PC-9 (cell line): ENCODE measurements at regions not wholly inside any gene's neighbourhood (a gene's known extent, or its start where the extent isn't known, plus 50 kb on each side); places are given as distances from the start of the nearest gene placed in this dataset.

Experiments used
- BruUV-seq: library from RNA; stranded (reverse); fragments of 400-500 nt; replicated peaks from 2 replicates; lab custom pipeline; 2021; lab: Mats Ljungman, UMichigan
- CTCF ChIA-PET: fragments of 300-600 bp; sonication (Branson Sonifier 250); formaldehyde crosslinking; loops from one replicate; lab custom pipeline; 2022; ENCODE audit warnings: antibody characterized with exemption; lab: Charles Lee
- POLR2A ChIA-PET: fragments of 300-600 bp; sonication (Branson Sonifier 250); formaldehyde crosslinking; loops from one replicate; lab custom pipeline; 2022; ENCODE audit warnings: antibody characterized with exemption; ENCODE audit not compliant: unreplicated experiment; lab: Charles Lee
- DNase-seq, 2 experiments: peaks; one replicate each; pipeline versions ENCODE4 v3.0.0 to v3.0.0-alpha.2; 2015 to 2022; ENCODE audit warnings: mixed read lengths in 1 of 2
- H2AFZ ChIP-seq: fragments of 200-600 bp; sonication (generic); 2 replicates; pipeline ENCODE4 v1.8.1; 2017; ENCODE audit warnings: antibody characterized with exemption
- H3F3A ChIP-seq: fragments of 200-600 bp; sonication (generic); 2 replicates; pipeline ENCODE4 v1.8.1; 2017; ENCODE audit warnings: antibody characterized with exemption, mild to moderate bottlenecking, low read depth; ENCODE audit not compliant: insufficient read depth
- H3K27ac ChIP-seq: fragments of 200-600 bp; sonication (generic); 2 replicates; pipeline ENCODE4 v1.6.1; 2016; ENCODE audit warnings: mixed run types
- H3K27me3 ChIP-seq: fragments of 200-600 bp; sonication (generic); 2 replicates; pipeline ENCODE4 v1.6.1; 2016; ENCODE audit warnings: low read depth, mixed run types; ENCODE audit not compliant: insufficient read depth
- H3K36me3 ChIP-seq: fragments of 200-600 bp; sonication (generic); 2 replicates; pipeline ENCODE4 v1.6.1; 2016; ENCODE audit warnings: low read depth, mixed run types
- H3K4me1 ChIP-seq: fragments of 200-600 bp; sonication (generic); replicated peaks from 2 replicates; pipeline ENCODE4 v1.6.1; 2016; ENCODE audit warnings: mixed run types; ENCODE audit not compliant: insufficient read depth
- H3K4me2 ChIP-seq: fragments of 200-600 bp; sonication (generic); 2 replicates; pipeline ENCODE4 v1.6.1; 2017; ENCODE audit warnings: mixed run types
- H3K4me3 ChIP-seq: fragments of 200-600 bp; sonication (generic); 2 replicates; pipeline ENCODE4 v1.6.1; 2016; ENCODE audit warnings: mixed run types
- H3K79me2 ChIP-seq: fragments of 200-600 bp; sonication (generic); 2 replicates; pipeline ENCODE4 v1.6.1; 2017; ENCODE audit warnings: low read depth, mixed run types
- H3K9me2 ChIP-seq: fragments of 200-600 bp; sonication (generic); 2 replicates; pipeline ENCODE4 v1.8.1; 2017; ENCODE audit warnings: mild to moderate bottlenecking; ENCODE audit not compliant: insufficient read depth
- H3K9me3 ChIP-seq: fragments of 200-600 bp; sonication (generic); 2 replicates; pipeline ENCODE4 v1.8.1; 2016; ENCODE audit warnings: low read depth; ENCODE audit not compliant: insufficient read depth
- H4K20me1 ChIP-seq: fragments of 200-600 bp; sonication (generic); 2 replicates; pipeline ENCODE4 v1.8.1; 2017; ENCODE audit not compliant: insufficient read depth
- EZH2 ChIP-seq: fragments of 200-600 bp; sonication (generic); IDR thresholded peaks from 2 replicates; pipeline ENCODE4 v1.8.0; 2017; ENCODE audit warnings: antibody characterized with exemption, low read depth
- intact Hi-C: fragments of 100-400 bp; cut with micrococcal nuclease; formaldehyde crosslinking; loops from one replicate; pipeline ENCODE4 v1.10.0; 2022; ENCODE audit not compliant: unreplicated experiment
- TF ChIP-seq, protein P1 (sequence below): fragments of 200-600 bp; sonication (generic); conservative IDR thresholded peaks from 2 replicates; pipeline ENCODE4 v1.6.1; 2017; ENCODE audit warnings: mixed run types, antibody characterized with exemption, mild to moderate bottlenecking, moderate library complexity

DNA sequence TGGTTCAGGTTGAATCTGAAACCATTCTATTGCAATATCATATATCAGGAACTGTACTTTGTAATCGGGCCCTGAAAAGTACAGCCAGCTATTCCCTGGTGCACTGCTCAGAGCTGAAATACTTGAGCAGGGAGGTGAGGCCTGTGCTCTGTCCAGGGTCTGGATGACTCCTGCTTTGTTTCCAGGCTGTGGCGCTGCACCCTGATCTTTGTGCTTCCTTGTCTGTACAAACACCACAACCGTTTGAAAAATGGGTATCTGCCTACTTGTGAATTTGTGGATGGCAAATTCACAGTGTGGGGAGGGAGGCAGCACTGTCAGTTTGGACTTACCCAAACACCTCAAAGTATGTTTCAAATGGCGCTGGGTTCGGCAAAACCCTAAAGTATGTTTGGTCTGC, 155.4 kb upstream of the FAR2 start:
- Histone ChIP-seq H3K36me3 (no peaks in the 10 kb centered on the region), H3K4me1 (no peaks in the 10 kb centered on the region), H3K27me3 (no peaks in the 10 kb centered on the region), H3K4me2 (no peak overlapping the region), H3K79me2 (no peaks in the 10 kb centered on the region), H3K27ac (no peak overlapping the region), H3K9me2 (no peaks in the 10 kb centered on the region), H2AFZ (no peak overlapping the region), H3K9me3 (no peaks in the 10 kb centered on the region), H3K4me3 (no peak overlapping the region), H4K20me1 (no peaks in the 10 kb centered on the region), H3F3A (no peaks in the 10 kb centered on the region)
- ChIA-PET POLR2A (no interaction called here), CTCF (interaction anchor here (0.7 kb wide), 1 partner anchor 1829 kb away, joined by 3 read pairs; no protein-coding TSS in a partner anchor)
- no TSS peak for BruUV-seq
- intact Hi-C loops: loop anchor here (10.0 kb wide), 2 partner anchors 109 to 629 kb away; no protein-coding TSS in a partner anchor
- TF ChIP-seq, protein P1, sequence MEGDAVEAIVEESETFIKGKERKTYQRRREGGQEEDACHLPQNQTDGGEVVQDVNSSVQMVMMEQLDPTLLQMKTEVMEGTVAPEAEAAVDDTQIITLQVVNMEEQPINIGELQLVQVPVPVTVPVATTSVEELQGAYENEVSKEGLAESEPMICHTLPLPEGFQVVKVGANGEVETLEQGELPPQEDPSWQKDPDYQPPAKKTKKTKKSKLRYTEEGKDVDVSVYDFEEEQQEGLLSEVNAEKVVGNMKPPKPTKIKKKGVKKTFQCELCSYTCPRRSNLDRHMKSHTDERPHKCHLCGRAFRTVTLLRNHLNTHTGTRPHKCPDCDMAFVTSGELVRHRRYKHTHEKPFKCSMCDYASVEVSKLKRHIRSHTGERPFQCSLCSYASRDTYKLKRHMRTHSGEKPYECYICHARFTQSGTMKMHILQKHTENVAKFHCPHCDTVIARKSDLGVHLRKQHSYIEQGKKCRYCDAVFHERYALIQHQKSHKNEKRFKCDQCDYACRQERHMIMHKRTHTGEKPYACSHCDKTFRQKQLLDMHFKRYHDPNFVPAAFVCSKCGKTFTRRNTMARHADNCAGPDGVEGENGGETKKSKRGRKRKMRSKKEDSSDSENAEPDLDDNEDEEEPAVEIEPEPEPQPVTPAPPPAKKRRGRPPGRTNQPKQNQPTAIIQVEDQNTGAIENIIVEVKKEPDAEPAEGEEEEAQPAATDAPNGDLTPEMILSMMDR: no peak
- TF ChIP-seq EZH2: no peak
- no peak for DNase-seq

DNA sequence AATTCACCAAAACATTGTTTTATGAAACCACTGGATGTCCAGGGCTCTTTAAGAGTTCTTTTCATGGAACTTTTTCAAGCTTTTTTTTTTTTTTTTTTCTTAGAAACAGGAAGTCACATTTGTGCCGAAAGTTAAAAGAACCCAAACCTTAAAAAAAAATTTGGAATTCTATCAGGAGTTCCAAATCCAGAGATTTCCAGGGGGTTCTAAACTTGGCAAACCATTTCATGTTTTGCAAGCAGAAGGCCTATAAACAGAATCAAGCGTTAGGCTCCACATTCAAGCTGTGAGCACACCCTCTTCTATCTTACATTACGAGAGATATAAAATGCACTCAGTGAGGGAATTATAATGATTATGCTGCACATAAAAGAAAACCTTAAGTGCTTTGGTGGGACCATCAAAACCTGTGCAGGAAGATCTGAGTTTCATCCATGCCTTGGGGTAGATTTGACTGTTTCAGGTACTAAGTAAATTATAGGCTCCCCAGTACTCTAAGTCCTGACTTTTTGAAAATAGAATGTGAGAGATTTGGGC, 154.8 kb upstream of the FAR2 start:
- no peaks in the 10 kb centered on the region for H4K20me1 ChIP-seq
- H3K27ac ChIP-seq: no peak overlapping the region
- ChIA-PET CTCF (interaction anchor here (0.7 kb wide), 1 partner anchor 1828 kb away, joined by 3 read pairs; no protein-coding TSS in a partner anchor), POLR2A (no interaction called here)
- no TSS peak for BruUV-seq
- H3K79me2 ChIP-seq: no peaks in the 10 kb centered on the region
- no peak overlapping the region for H3K4me3 ChIP-seq
- intact Hi-C loops: loop anchor here (10.0 kb wide), 2 partner anchors 109 to 629 kb away; no protein-coding TSS in a partner anchor
- H3K4me1 ChIP-seq: no peaks in the 10 kb centered on the region
- H3K4me2 ChIP-seq: no peak overlapping the region
- H3K27me3 ChIP-seq: no peaks in the 10 kb centered on the region
- TF ChIP-seq EZH2: no peak
- TF ChIP-seq, protein P1: no peak
- no peaks in the 10 kb centered on the region for H3K9me2 ChIP-seq
- no peaks in the 10 kb centered on the region for H3F3A ChIP-seq
- no peak overlapping the region for H2AFZ ChIP-seq
- no peak for DNase-seq
- no peaks in the 10 kb centered on the region for H3K36me3 ChIP-seq
- no peaks in the 10 kb centered on the region for H3K9me3 ChIP-seq

DNA sequence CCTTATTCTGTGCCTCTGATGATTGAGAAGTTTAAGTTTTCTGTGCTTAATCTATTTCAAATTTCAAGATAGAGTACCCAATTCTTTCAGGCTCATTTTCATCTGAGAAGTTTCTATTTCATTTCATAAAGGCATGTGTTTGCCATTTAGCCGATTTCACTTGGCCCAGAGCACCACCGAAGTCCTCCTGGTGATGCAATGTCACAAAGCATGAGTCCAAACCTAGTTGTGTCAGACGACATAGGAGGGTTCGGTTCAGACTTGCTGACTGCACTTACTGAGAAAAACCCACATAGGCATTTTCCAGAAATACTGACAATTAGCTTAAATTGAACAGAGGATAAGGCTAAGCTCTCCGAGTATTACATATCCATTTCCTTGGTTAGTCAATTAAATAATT, 152.4 kb upstream of the FAR2 start:
- no peaks in the 10 kb centered on the region for H4K20me1 ChIP-seq
- H3K27ac ChIP-seq: no peak overlapping the region
- no peaks in the 10 kb centered on the region for H3K79me2 ChIP-seq
- no peak overlapping the region for H2AFZ ChIP-seq
- no peak overlapping the region for H3K4me2 ChIP-seq
- H3K9me2 ChIP-seq: no peaks in the 10 kb centered on the region
- no peaks in the 10 kb centered on the region for H3K9me3 ChIP-seq
- no peak overlapping the region for H3K4me3 ChIP-seq
- no peak for DNase-seq
- no peaks in the 10 kb centered on the region for H3K4me1 ChIP-seq
- intact Hi-C loops: loop anchor here (10.0 kb wide), 2 partner anchors 112 to 632 kb away; no protein-coding TSS in a partner anchor
- no peaks in the 10 kb centered on the region for H3F3A ChIP-seq
- ChIA-PET CTCF (no interaction called here), POLR2A (no interaction called here)
- H3K36me3 ChIP-seq: no peaks in the 10 kb centered on the region
- no peaks in the 10 kb centered on the region for H3K27me3 ChIP-seq
- TF ChIP-seq, protein P1: no peak
- no peak for TF ChIP-seq EZH2
- no TSS peak for BruUV-seq
